ENCODE measurements at regions not wholly inside any gene's neighbourhood (a gene's known extent, or its start where the extent isn't known, plus 50 kb on each side); places are given as distances from the start of the nearest gene placed in this dataset.

DNA sequence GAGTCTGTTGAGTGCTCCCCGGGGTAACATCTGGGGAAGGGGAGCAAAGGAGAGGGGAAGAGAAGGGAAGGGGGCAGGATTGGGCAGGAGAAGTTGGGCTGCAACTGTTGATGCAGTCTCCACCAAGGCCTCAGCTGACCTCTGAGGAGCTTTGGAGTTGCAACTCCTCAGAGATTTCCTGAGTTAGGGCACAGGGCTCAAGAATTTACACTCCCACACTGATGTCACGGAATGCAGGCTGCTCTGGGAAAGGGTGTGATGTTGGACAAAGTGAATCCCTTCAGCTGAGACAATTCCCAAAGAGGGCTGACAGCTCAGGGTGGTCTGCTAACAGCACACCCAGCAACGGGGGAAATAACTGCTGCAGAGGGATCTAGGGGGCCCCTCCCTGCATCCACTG is 295.6 kb downstream of the PCNX1 start:
- no peaks in the 10 kb centered on the region for H3K4me1 ChIP-seq (replicated peaks)
- WGBS, result 58% methylated on average over 3 of the region's 3 CpGs
- intact Hi-C loops (cut with DNase I), result no loop called here

DNA sequence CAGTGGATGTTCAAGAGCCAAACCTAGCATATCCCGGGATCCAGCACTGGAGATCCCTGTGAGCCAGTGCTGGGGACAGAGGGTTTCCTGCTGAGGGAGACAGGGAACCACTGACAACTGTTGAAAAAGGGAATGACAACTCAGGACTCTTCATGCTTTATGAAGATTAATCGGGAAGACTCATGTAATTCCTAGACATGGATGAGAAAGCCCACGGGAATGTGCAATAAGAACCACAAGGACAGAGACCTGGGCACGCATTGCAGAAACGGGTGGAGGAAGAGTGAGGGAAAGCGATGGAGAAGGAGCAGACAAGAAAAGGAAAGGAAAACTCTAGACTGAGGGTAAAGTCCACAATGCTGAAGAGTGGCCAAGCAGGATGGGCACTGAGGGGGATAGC is 296.0 kb downstream of the PCNX1 start:
- Histone ChIP-seq H3K4me3 (no peak overlapping the region), H3K9me3 (no peaks in the 10 kb centered on the region), H3K36me3 (no peaks in the 10 kb centered on the region), H3K27ac (no peak overlapping the region), H3K4me1 (replicated peaks) (no peaks in the 10 kb centered on the region), H3K27me3 (replicated peaks; ENCODE audit: insufficient read depth) (no peaks in the 10 kb centered on the region)
- no peak for DNase-seq (ENCODE audit: low spot score)
- 86% methylated on average over 6 of the region's 6 CpGs for WGBS
- intact Hi-C loops (cut with DNase I), result no loop called here
- TF ChIP-seq, protein P1, sequence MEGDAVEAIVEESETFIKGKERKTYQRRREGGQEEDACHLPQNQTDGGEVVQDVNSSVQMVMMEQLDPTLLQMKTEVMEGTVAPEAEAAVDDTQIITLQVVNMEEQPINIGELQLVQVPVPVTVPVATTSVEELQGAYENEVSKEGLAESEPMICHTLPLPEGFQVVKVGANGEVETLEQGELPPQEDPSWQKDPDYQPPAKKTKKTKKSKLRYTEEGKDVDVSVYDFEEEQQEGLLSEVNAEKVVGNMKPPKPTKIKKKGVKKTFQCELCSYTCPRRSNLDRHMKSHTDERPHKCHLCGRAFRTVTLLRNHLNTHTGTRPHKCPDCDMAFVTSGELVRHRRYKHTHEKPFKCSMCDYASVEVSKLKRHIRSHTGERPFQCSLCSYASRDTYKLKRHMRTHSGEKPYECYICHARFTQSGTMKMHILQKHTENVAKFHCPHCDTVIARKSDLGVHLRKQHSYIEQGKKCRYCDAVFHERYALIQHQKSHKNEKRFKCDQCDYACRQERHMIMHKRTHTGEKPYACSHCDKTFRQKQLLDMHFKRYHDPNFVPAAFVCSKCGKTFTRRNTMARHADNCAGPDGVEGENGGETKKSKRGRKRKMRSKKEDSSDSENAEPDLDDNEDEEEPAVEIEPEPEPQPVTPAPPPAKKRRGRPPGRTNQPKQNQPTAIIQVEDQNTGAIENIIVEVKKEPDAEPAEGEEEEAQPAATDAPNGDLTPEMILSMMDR (IDR thresholded peaks at IDR 0.05), result no peak
- TF ChIP-seq POLR2A (IDR thresholded peaks at IDR 0.05) (no peak), POLR2AphosphoS5 (IDR thresholded peaks at IDR 0.05) (no peak)

More for the DNA sequence above, 295.6 kb downstream of the PCNX1 start:
- Histone ChIP-seq H3K36me3 (no peaks in the 10 kb centered on the region), H3K27me3 (replicated peaks; ENCODE audit: insufficient read depth) (no peaks in the 10 kb centered on the region), H3K4me3 (no peak overlapping the region), H3K9me3 (no peaks in the 10 kb centered on the region), H3K27ac (no peak overlapping the region)
- TF ChIP-seq, protein P1 (IDR thresholded peaks at IDR 0.05), result no peak
- TF ChIP-seq POLR2AphosphoS5 (IDR thresholded peaks at IDR 0.05) (no peak), POLR2A (IDR thresholded peaks at IDR 0.05) (no peak)
- DNase-seq (ENCODE audit: low spot score), result no peak

DNA sequence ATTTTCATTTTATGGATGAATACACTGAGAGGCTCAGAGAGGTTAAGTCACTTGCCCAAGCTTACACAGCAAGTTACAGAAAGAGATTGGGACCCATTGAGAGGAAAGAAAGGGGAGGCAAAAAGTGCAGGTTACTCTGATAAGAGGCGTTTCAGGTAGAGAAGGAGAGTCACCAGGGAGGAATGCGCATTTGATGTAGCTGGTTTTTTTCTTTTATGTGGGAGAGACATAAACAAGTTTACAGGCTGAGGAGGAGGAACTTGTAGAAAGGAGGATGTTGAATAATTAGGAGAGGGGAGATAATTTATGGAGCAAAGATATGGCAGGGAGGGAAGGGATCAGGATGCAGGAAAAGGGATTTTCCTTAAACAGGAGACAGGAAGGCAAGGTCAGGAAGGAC is 297.0 kb downstream of the PCNX1 start:
- Histone ChIP-seq H3K4me1 (replicated peaks) (no peaks in the 10 kb centered on the region), H3K27ac (no peak overlapping the region), H3K9me3 (no peaks in the 10 kb centered on the region), H3K4me3 (no peak overlapping the region), H3K36me3 (no peaks in the 10 kb centered on the region), H3K27me3 (replicated peaks; ENCODE audit: insufficient read depth) (no peaks in the 10 kb centered on the region)
- 34% methylated on average over 2 of the region's 2 CpGs for WGBS
- TF ChIP-seq, protein P1 (IDR thresholded peaks at IDR 0.05), result no peak
- no peak for TF ChIP-seq POLR2AphosphoS5 (IDR thresholded peaks at IDR 0.05)
- TF ChIP-seq POLR2A (IDR thresholded peaks at IDR 0.05), result no peak
- intact Hi-C loops (cut with DNase I), result no loop called here
- no peak for DNase-seq (ENCODE audit: low spot score)

DNA sequence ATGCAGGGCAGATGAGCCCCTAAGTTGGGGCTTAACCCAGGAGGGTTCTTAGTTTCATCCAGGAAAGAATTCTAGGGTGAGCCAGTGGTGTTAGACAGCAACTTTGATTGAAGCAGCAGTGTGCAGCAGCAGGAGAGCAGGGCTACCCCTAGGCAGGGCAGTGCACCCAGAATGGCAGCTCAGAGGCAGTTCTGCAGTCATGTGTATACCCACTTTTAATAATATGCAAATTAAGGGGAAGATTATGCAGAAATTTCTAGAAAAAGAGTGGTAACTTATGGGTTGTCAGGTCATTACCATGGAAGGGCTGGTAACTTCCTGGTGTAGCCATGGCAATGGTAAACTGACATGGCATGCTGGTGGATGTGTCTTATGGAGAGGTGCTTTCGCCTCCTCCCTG is 297.5 kb downstream of the PCNX1 start:
- TF ChIP-seq POLR2A (IDR thresholded peaks at IDR 0.05), result no peak
- DNase-seq (ENCODE audit: low spot score), result no peak
- Histone ChIP-seq H3K4me1 (replicated peaks) (no peaks in the 10 kb centered on the region), H3K27ac (no peak overlapping the region), H3K9me3 (no peaks in the 10 kb centered on the region), H3K36me3 (no peaks in the 10 kb centered on the region), H3K27me3 (replicated peaks; ENCODE audit: insufficient read depth) (no peaks in the 10 kb centered on the region), H3K4me3 (no peak overlapping the region)
- intact Hi-C loops (cut with DNase I), result no loop called here
- WGBS, result 100% methylated on average over 1 of the region's 1 CpG

DNA sequence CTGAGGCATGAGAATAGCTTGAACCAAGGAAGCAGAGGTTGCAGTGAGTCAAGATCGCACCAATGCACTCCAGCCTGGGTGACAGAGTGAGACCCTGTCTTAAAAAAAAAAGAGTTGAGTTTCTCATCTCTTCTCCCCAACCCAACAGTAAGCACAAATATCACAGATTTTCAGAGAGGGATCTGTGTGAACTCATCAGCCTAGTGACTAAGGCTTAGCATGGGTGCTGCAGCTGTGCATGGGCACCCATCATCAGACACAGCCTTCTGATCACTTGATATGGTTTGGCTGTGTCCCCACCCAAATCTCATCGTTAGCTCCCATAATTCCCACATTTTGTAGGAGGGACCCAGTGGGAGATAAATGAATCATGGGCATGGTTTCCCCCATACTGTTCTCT is 298.9 kb downstream of the PCNX1 start:
- no peak for DNase-seq (ENCODE audit: low spot score)
- H3K4me1 ChIP-seq (replicated peaks), result no peaks in the 10 kb centered on the region
- WGBS, result 87% methylated on average over 2 of the region's 2 CpGs
- no peaks in the 10 kb centered on the region for H3K9me3 ChIP-seq
- H3K27ac ChIP-seq, result no peak overlapping the region
- no peaks in the 10 kb centered on the region for H3K27me3 ChIP-seq (replicated peaks; ENCODE audit: insufficient read depth)
- H3K36me3 ChIP-seq, result no peaks in the 10 kb centered on the region
- intact Hi-C loops (cut with DNase I), result no loop called here
- TF ChIP-seq POLR2A (IDR thresholded peaks at IDR 0.05) (no peak), POLR2AphosphoS5 (IDR thresholded peaks at IDR 0.05) (no peak)
- TF ChIP-seq, protein P1 (IDR thresholded peaks at IDR 0.05), result no peak
- H3K4me3 ChIP-seq, result no peak overlapping the region

Data from prostate gland (tissue), 2 donors.